ENCODE measurements at regions not wholly inside any gene's neighbourhood (a gene's known extent, or its start where the extent isn't known, plus 50 kb on each side); places are given as distances from the start of the nearest gene placed in this dataset.

DNA sequence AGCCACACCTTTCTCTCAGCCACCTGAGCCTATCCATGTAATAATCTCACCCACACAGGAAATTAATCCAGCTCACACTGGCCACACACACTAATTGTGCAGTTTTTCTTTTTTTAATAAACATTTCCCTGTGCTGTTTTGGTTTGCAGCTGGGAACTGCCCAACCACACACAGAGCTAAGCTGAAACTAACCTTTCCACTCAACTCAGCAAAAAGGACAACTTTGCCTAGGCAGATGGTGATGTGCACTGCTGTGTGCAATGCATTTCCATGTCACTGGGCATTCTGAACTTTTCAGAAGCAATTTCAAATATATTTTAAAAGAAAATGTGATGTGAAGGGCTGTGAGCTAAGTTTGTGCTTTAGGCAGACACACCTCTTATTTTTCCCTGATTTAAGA is 70.0 kb upstream of the TLL1 start:
- Histone ChIP-seq H3K4me1 (no peaks in the 10 kb centered on the region), H3K36me3 (no peaks in the 10 kb centered on the region), H3K4me3 (no peak overlapping the region), H3K9me3 (no peaks in the 10 kb centered on the region), H3K27ac (no peak overlapping the region), H3K27me3 (no peaks in the 10 kb centered on the region)
- in situ Hi-C loops (cut with MboI; ENCODE audit: low pct_ligation_motif_present in 1 of 4, low pct_unique_long_range_greater_than_20kb in 1 of 4, low sequenced_read_pairs in 3 of 4), result no loop called here
- no peak for TF ChIP-seq CTCF (IDR thresholded peaks at IDR 0.05)
- no peak for TF ChIP-seq EP300 (IDR thresholded peaks at IDR 0.05; ENCODE audit: low read depth)
- no peak for TF ChIP-seq POLR2AphosphoS5 (IDR thresholded peaks at IDR 0.05)
- no peak for DNase-seq
- intact Hi-C loops (cut with DNase I; ENCODE audit: low total_unique reads), result no loop called here

DNA sequence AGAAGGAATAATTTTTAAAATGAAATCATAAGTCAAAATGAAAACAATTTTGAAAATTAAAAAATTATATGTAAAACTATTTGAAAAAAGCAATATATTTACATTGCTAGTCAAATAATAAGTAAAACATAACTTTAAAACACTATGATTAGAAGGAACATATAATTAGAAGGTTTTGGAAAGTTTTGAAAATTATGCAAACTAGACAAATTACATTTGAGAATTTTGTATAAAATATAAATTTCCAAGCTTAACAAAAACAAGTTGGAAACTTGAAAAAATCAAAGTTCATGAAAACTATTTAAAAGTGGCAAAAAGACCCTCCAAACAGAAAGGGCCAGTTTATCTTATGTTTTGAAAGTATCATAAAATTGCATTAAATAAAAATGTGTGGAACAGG is 67.6 kb upstream of the TLL1 start:
- Histone ChIP-seq H3K27ac (no peak overlapping the region), H3K27me3 (no peaks in the 10 kb centered on the region), H3K36me3 (no peaks in the 10 kb centered on the region), H3K9me3 (no peaks in the 10 kb centered on the region), H3K4me3 (no peak overlapping the region), H3K4me1 (no peaks in the 10 kb centered on the region)
- no peak for DNase-seq
- intact Hi-C loops (cut with DNase I; ENCODE audit: low total_unique reads), result no loop called here
- in situ Hi-C loops (cut with MboI; ENCODE audit: low pct_ligation_motif_present in 1 of 4, low pct_unique_long_range_greater_than_20kb in 1 of 4, low sequenced_read_pairs in 3 of 4), result no loop called here
- TF ChIP-seq POLR2A (IDR thresholded peaks at IDR 0.05), result no peak
- TF ChIP-seq CTCF (IDR thresholded peaks at IDR 0.05), result no peak
- TF ChIP-seq POLR2AphosphoS5 (IDR thresholded peaks at IDR 0.05), result no peak
- no peak for TF ChIP-seq EP300 (IDR thresholded peaks at IDR 0.05; ENCODE audit: low read depth)

DNA sequence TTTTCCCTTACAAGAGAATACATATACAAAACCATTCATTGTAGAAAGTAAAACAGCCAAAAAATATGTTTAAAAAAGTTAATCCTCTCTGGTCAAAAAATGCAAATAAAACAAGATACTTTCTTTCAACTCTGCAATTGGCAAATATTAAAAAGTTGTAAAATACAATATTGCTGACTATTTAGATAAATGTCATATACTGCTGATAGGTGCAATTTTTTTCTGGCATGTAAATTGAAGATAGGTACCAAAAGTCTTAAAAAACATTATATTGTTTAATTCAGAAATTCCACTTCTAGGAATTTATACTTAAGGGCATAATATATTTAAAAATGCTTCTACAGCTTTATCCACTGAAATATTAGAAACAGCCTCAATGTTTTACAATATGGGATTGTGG is 66.4 kb upstream of the TLL1 start:
- in situ Hi-C loops (cut with MboI; ENCODE audit: low pct_ligation_motif_present in 1 of 4, low pct_unique_long_range_greater_than_20kb in 1 of 4, low sequenced_read_pairs in 3 of 4) (no loop called here), intact Hi-C loops (cut with DNase I; ENCODE audit: low total_unique reads) (no loop called here)
- no peaks in the 10 kb centered on the region for H3K36me3 ChIP-seq
- H3K4me1 ChIP-seq, result no peaks in the 10 kb centered on the region
- TF ChIP-seq POLR2A (IDR thresholded peaks at IDR 0.05) (no peak), POLR2AphosphoS5 (IDR thresholded peaks at IDR 0.05) (no peak), EP300 (IDR thresholded peaks at IDR 0.05; ENCODE audit: low read depth) (no peak), CTCF (IDR thresholded peaks at IDR 0.05) (no peak)
- no peaks in the 10 kb centered on the region for H3K27me3 ChIP-seq
- no peak overlapping the region for H3K27ac ChIP-seq
- no peak for DNase-seq
- no peaks in the 10 kb centered on the region for H3K9me3 ChIP-seq
- no peak overlapping the region for H3K4me3 ChIP-seq

- Histone ChIP-seq H3K4me1 (no peaks in the 10 kb centered on the region), H3K36me3 (no peaks in the 10 kb centered on the region), H3K4me3 (no peak overlapping the region), H3K27me3 (no peaks in the 10 kb centered on the region), H3K27ac (no peak overlapping the region), H3K9me3 (no peaks in the 10 kb centered on the region)
- intact Hi-C loops (cut with DNase I; ENCODE audit: low total_unique reads), result no loop called here
- TF ChIP-seq POLR2A (IDR thresholded peaks at IDR 0.05), result no peak
- TF ChIP-seq CTCF (IDR thresholded peaks at IDR 0.05), result no peak
- TF ChIP-seq EP300 (IDR thresholded peaks at IDR 0.05; ENCODE audit: low read depth), result no peak
- TF ChIP-seq POLR2AphosphoS5 (IDR thresholded peaks at IDR 0.05), result no peak
- in situ Hi-C loops (cut with MboI; ENCODE audit: low pct_ligation_motif_present in 1 of 4, low pct_unique_long_range_greater_than_20kb in 1 of 4, low sequenced_read_pairs in 3 of 4), result no loop called here
- no peak for DNase-seq
- WGBS, 2 donors (ENCODE audit: low coverage in 1 of 2), result 80% methylated on average over 2 of the region's 2 CpGs
These were observed 62.3 kb upstream of the TLL1 start for GRCh38 chr4:165810726-165811125.

Measured in transverse colon (tissue), 4 donors.